WTC11 (cell line): ENCODE measurements at regions not wholly inside any gene's neighbourhood (a gene's known extent, or its start where the extent isn't known, plus 50 kb on each side); places are given as distances from the start of the nearest gene placed in this dataset.

Experiments
- ATAC-seq: fragments of 200-7000 bp; cut with Tn5 transposase; 2 replicates; pipeline ENCODE4 v1.10.0; 2021; ENCODE audit warnings: mild to moderate bottlenecking, moderate library complexity
- CTCF ChIA-PET: fragments of 300-600 bp; sonication (Branson Sonifier 250); formaldehyde crosslinking; loops from one replicate; lab custom pipeline; 2021; ENCODE audit warnings: antibody characterized with exemption; lab: Charles Lee
- POLR2A ChIA-PET: fragments of 350-600 bp; sonication (Branson Sonifier 250); formaldehyde crosslinking; loops from one replicate; lab custom pipeline; 2021; ENCODE audit warnings: antibody characterized with exemption; lab: Charles Lee
- DNase-seq: peaks from one replicate; pipeline ENCODE4 v3.0.0; 2021; ENCODE audit warnings: low spot score
- H3K27ac Mint-ChIP-seq: 2 replicates; pipeline ENCODE4 v1.8.0; 2021; ENCODE audit warnings: mixed read lengths
- H3K27me3 Mint-ChIP-seq: 2 replicates; pipeline ENCODE4 v1.8.0; 2021; ENCODE audit warnings: low read depth, mild to moderate bottlenecking, moderate library complexity, mixed read lengths
- H3K36me3 Mint-ChIP-seq: 2 replicates; pipeline ENCODE4 v1.8.0; 2021; ENCODE audit warnings: mixed read lengths
- H3K4me1 Mint-ChIP-seq: 2 replicates; pipeline ENCODE4 v1.8.0; 2022; ENCODE audit warnings: mixed read lengths
- H3K4me3 Mint-ChIP-seq: 2 replicates; pipeline ENCODE4 v1.8.0; 2021; ENCODE audit warnings: mild to moderate bottlenecking, moderate library complexity, mixed read lengths
- H3K9me3 Mint-ChIP-seq: 2 replicates; pipeline ENCODE4 v1.8.0; 2021; ENCODE audit warnings: mixed read lengths
- AFF4 ChIP-seq: sonication (generic); formaldehyde crosslinking; IDR thresholded peaks from 2 replicates; pipeline ENCODE4 v1.8.1; 2023; ENCODE audit warnings: mild to moderate bottlenecking, missing genetic modification reagents, borderline replicate concordance
- AR ChIP-seq: fragments of 250-450 bp; sonication (Bioruptor Pico); IDR thresholded peaks from 2 replicates; pipeline ENCODE4 v1.9.0; 2021; ENCODE audit warnings: mild to moderate bottlenecking
- ATF2 ChIP-seq: sonication (generic); formaldehyde crosslinking; IDR thresholded peaks from 2 replicates; pipeline ENCODE4 v1.8.1; 2022; ENCODE audit warnings: low read depth, missing genetic modification reagents, borderline replicate concordance
- FOXK1 ChIP-seq: sonication (generic); formaldehyde crosslinking; IDR thresholded peaks from 2 replicates; pipeline ENCODE4 v1.8.0; 2022; ENCODE audit warnings: mild to moderate bottlenecking, moderate library complexity, missing genetic modification reagents
- GABPB1 ChIP-seq: sonication (generic); formaldehyde crosslinking; IDR thresholded peaks from 2 replicates; pipeline ENCODE4 v1.8.1; 2023; ENCODE audit warnings: mild to moderate bottlenecking, missing genetic modification reagents
- OVOL2 ChIP-seq: fragments of 250-450 bp; sonication (Bioruptor Pico); IDR thresholded peaks from 2 replicates; pipeline ENCODE4 v1.9.0; 2021; ENCODE audit warnings: mild to moderate bottlenecking, borderline replicate concordance
- ZBTB21 ChIP-seq: sonication (generic); formaldehyde crosslinking; IDR thresholded peaks from 2 replicates; pipeline ENCODE4 v1.8.1; 2023; ENCODE audit warnings: mild to moderate bottlenecking, missing genetic modification reagents, borderline replicate concordance
- ZBTB43 ChIP-seq: sonication (generic); formaldehyde crosslinking; IDR thresholded peaks from 2 replicates; pipeline ENCODE4 v1.8.1; 2023; ENCODE audit warnings: mild to moderate bottlenecking, missing genetic modification reagents
- ZNF281 ChIP-seq: sonication (generic); formaldehyde crosslinking; IDR thresholded peaks from 2 replicates; pipeline ENCODE4 v1.8.0; 2023; ENCODE audit warnings: mild to moderate bottlenecking, missing genetic modification reagents

GRCh38 chr10:83617692-83618545, 521.4 kb upstream of the GHITM start (continued):
- TF ChIP-seq AR (CRISPR knock-in tag) = no peak

GRCh38 chr10:83625831-83626360, 513.4 kb upstream of the GHITM start:
- H3K27ac Mint-ChIP-seq = no peak overlapping the region
- H3K4me3 Mint-ChIP-seq = no peak overlapping the region
- no peaks in the 10 kb centered on the region for H3K4me1 Mint-ChIP-seq
- TF ChIP-seq ZBTB43 (CRISPR knock-in tag) (no peak), ZBTB21 (CRISPR knock-in tag) (no peak), GABPB1 (CRISPR knock-in tag) (no peak), OVOL2 (CRISPR knock-in tag) (no peak), ZNF281 (CRISPR knock-in tag) (no peak), FOXK1 (no peak), AFF4 (no peak), ATF2 (CRISPR knock-in tag) (no peak)
- ATAC-seq = no peak
- DNase-seq = no peak
- H3K9me3 Mint-ChIP-seq = no peaks in the 10 kb centered on the region
- CTCF ChIA-PET = no interaction called here
- POLR2A ChIA-PET = no interaction called here
- H3K27me3 Mint-ChIP-seq = no peaks in the 10 kb centered on the region
- no peaks in the 10 kb centered on the region for H3K36me3 Mint-ChIP-seq
